ENCODE measurements at regions not wholly inside any gene's neighbourhood (a gene's known extent, or its start where the extent isn't known, plus 50 kb on each side); places are given as distances from the start of the nearest gene placed in this dataset.

DNA sequence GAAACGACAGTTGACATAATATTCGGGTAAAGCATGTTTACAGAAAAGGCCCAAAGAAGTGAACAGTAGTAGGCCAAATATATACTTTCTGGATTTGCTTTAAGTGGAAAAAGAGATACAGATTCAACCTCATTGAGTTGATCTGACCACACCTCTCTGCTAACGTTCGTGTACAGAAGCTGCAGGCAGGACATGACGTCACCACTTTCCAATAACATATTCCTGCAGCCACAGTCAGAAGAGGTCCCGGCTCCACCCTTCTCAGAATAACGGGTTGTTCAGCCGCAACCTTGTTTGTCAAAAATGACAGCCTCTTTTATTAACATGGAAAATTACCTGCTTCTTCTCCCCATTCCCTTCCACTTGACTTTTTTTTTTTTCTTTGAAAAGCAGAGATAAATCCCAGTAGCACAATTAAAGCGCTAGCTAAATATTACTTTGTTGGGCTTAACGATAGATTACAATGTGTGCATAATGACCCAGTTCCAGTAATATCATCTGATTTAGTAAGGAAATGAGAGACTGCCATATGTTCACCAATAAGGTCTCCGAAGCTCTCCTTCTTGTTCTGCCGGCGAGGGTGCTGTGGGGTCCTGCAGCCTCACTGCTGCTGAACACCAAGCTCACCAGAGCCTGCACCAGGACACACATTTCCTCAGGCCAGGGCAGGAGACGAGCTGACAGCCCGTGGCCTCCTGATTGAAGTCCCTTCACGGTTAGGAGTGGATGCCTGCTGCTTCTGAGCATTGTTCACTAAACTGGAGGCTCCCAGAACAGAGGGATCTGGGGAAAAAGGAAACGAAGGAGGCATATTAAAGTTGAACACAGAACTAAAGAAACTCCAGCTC is 451.0 kb upstream of the SALL3 start:
- TF ChIP-seq, protein P1, sequence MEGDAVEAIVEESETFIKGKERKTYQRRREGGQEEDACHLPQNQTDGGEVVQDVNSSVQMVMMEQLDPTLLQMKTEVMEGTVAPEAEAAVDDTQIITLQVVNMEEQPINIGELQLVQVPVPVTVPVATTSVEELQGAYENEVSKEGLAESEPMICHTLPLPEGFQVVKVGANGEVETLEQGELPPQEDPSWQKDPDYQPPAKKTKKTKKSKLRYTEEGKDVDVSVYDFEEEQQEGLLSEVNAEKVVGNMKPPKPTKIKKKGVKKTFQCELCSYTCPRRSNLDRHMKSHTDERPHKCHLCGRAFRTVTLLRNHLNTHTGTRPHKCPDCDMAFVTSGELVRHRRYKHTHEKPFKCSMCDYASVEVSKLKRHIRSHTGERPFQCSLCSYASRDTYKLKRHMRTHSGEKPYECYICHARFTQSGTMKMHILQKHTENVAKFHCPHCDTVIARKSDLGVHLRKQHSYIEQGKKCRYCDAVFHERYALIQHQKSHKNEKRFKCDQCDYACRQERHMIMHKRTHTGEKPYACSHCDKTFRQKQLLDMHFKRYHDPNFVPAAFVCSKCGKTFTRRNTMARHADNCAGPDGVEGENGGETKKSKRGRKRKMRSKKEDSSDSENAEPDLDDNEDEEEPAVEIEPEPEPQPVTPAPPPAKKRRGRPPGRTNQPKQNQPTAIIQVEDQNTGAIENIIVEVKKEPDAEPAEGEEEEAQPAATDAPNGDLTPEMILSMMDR (conservative IDR thresholded peaks at IDR 0.05; ENCODE audit: low read depth, low read length), result no peak
- TF ChIP-seq EZH2 (IDR thresholded peaks at IDR 0.05; ENCODE audit: borderline replicate concordance, low read depth, low read length, poor library complexity, severe bottlenecking), result no peak
